GM23248 (cell line): ENCODE measurements at regions not wholly inside any gene's neighbourhood (a gene's known extent, or its start where the extent isn't known, plus 50 kb on each side); places are given as distances from the start of the nearest gene placed in this dataset.

Source experiments
- DNase-seq: peaks from one replicate; pipeline ENCODE4 v3.0.0-alpha.2; 2015
- H2AFZ ChIP-seq: fragments of 200-600 bp; sonication (generic); 2 replicates; pipeline ENCODE4 v1.6.1; 2016; ENCODE audit warnings: antibody characterized with exemption
- H3F3A ChIP-seq: fragments of 200-600 bp; sonication (generic); 2 replicates; pipeline ENCODE4 v1.6.1; 2016; ENCODE audit warnings: mild to moderate bottlenecking, antibody characterized with exemption, mixed run types; ENCODE audit not compliant: insufficient read depth
- H3K27ac ChIP-seq: fragments of 200-600 bp; sonication (generic); 2 replicates; pipeline ENCODE4 v1.5.1; 2016; ENCODE audit warnings: mild to moderate bottlenecking
- H3K27me3 ChIP-seq: fragments of 200-600 bp; sonication (generic); replicated peaks from 2 replicates; pipeline ENCODE4 v1.6.1; 2016; ENCODE audit warnings: mild to moderate bottlenecking; ENCODE audit not compliant: insufficient read depth
- H3K36me3 ChIP-seq: fragments of 200-600 bp; sonication (generic); 2 replicates; pipeline ENCODE4 v1.6.1; 2016; ENCODE audit warnings: low read depth, mild to moderate bottlenecking
- H3K4me1 ChIP-seq: fragments of 200-600 bp; sonication (generic); 2 replicates; pipeline ENCODE4 v1.6.1; 2016; ENCODE audit warnings: mild to moderate bottlenecking; ENCODE audit not compliant: insufficient read depth
- H3K4me2 ChIP-seq: fragments of 200-600 bp; sonication (generic); one replicate; pipeline ENCODE4 v1.6.1; 2016; ENCODE audit warnings: mild to moderate bottlenecking; ENCODE audit not compliant: unreplicated experiment
- H3K4me3 ChIP-seq: fragments of 200-600 bp; sonication (generic); 2 replicates; pipeline ENCODE4 v1.5.1; 2016; ENCODE audit warnings: mild to moderate bottlenecking
- H3K79me2 ChIP-seq: fragments of 200-600 bp; sonication (generic); 2 replicates; pipeline ENCODE4 v1.6.1; 2016; ENCODE audit warnings: mild to moderate bottlenecking; ENCODE audit not compliant: insufficient read depth
- H3K9ac ChIP-seq: fragments of 200-600 bp; sonication (generic); 2 replicates; pipeline ENCODE4 v1.6.1; 2016; ENCODE audit warnings: mild to moderate bottlenecking
- H3K9me2 ChIP-seq: fragments of 200-600 bp; sonication (generic); 2 replicates; pipeline ENCODE4 v1.6.1; 2016; ENCODE audit warnings: mixed run types, mild to moderate bottlenecking, moderate library complexity; ENCODE audit not compliant: insufficient read depth
- H3K9me3 ChIP-seq: fragments of 200-600 bp; sonication (generic); one replicate; pipeline ENCODE4 v1.6.1; 2017; ENCODE audit warnings: low read depth
- H4K20me1 ChIP-seq: fragments of 200-600 bp; sonication (generic); 2 replicates; pipeline ENCODE4 v1.6.0; 2016; ENCODE audit not compliant: insufficient read depth
- EZH2 ChIP-seq: fragments of 200-600 bp; sonication (generic); IDR thresholded peaks from 2 replicates; pipeline ENCODE4 v1.6.1; 2018; ENCODE audit warnings: antibody characterized with exemption, mild to moderate bottlenecking; ENCODE audit not compliant: insufficient read depth, poor library complexity, severe bottlenecking
- EZH2phosphoT487 ChIP-seq: fragments of 200-600 bp; sonication (generic); IDR thresholded peaks from 2 replicates; pipeline ENCODE4 v1.6.1; 2018; ENCODE audit warnings: antibody characterized with exemption, moderate library complexity, mild to moderate bottlenecking, low read depth; ENCODE audit not compliant: insufficient read depth
- WGBS, 2 experiments: methylation state at CpG; one replicate each; pipeline ENCODE4 v1.1.6; 2015 to 2017; ENCODE audit warnings: low lambda C conversion rate in 2 of 2, low coverage in 1 of 2; ENCODE audit errors: missing lambda C conversion rate in 2 of 2; 5-methylcytosine and 5-hydroxymethylcytosine counted together
- in situ Hi-C: fragments of 300-500 bp; cut with MboI; formaldehyde crosslinking; loops from 2 replicates; pipeline ENCODE4 v1.15.0; 2020

DNA sequence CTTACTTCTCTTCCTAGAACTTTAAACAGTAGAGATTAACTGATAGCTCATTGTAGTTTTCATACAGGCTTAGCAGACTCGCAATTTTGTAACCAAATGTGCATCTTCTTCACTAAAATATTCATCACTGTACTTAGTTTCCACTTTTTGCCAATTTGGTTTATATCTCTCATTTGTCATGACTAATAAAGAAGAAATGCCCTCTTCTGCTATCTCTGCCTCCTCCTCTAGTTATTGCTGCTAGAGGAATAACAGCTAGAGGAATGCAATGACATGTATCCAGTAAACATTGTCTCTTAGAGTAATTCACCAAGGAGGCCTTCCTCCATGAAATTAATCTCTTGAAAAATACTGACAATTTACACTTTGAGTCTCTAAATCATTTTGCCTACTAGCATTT, 115.5 kb upstream of the COX10 start:
- WGBS, 2 experiments, result 0 to 3% methylated on average over 1 of the region's 1 CpG
- peak; percentile 56 for DNase-seq
- in situ Hi-C loops, result no loop called here

DNA sequence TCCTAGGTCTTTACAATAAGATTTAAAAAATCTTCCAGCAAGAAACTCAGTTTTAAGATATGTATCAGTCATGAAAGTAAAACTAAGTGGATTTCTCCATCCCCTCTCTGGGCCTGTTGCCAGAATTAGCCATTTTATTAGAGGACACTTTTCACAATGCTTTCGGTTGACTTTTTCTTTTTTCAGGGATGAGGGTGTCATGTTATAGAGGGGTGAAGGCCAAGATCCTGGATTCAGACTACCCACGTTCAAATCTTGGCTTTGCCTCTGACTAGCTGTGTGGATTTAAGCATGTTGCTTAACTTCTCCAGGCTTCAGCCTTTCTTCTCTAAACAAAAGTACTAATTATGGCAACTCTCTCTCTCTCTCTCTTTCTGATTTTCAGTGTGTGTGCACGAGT, 111.7 kb upstream of the COX10 start:
- 57 to 64% methylated on average over 3 of the region's 3 CpGs for WGBS, 2 experiments
- no peaks in the 10 kb centered on the region for H3K9me3 ChIP-seq
- H3K36me3 ChIP-seq, result no peaks in the 10 kb centered on the region
- H4K20me1 ChIP-seq, result no peaks in the 10 kb centered on the region
- in situ Hi-C loops, result no loop called here
- H3K27me3 ChIP-seq, result no peaks in the 10 kb centered on the region
- peaks cover 5% of the 10 kb centered on the region; the same call in 1 of the 2 replicates for H3F3A ChIP-seq
- H3K9me2 ChIP-seq, result no peaks in the 10 kb centered on the region
- no peak overlapping the region for H3K4me3 ChIP-seq
- H3K27ac ChIP-seq, result no peak overlapping the region
- H3K4me1 ChIP-seq, result peaks cover 12% of the 10 kb centered on the region
- H3K9ac ChIP-seq, result no peak overlapping the region
- TF ChIP-seq EZH2phosphoT487, result no peak
- no peak for TF ChIP-seq EZH2
- H3K4me2 ChIP-seq, result no peak overlapping the region
- H2AFZ ChIP-seq, result no peak overlapping the region
- H3K79me2 ChIP-seq, result no peaks in the 10 kb centered on the region
- DNase-seq, result peak; percentile 34

More for the DNA sequence above, 115.5 kb upstream of the COX10 start:
- Histone ChIP-seq H3F3A (peaks cover 5% of the 10 kb centered on the region; the same call in 1 of the 2 replicates), H3K79me2 (no peaks in the 10 kb centered on the region), H3K4me3 (no peak overlapping the region), H3K4me1 (peaks cover 12% of the 10 kb centered on the region), H3K27me3 (no peaks in the 10 kb centered on the region), H3K4me2 (no peak overlapping the region), H4K20me1 (no peaks in the 10 kb centered on the region), H3K9ac (no peak overlapping the region), H3K27ac (no peak overlapping the region), H2AFZ (no peak overlapping the region), H3K9me3 (no peaks in the 10 kb centered on the region), H3K36me3 (no peaks in the 10 kb centered on the region), H3K9me2 (no peaks in the 10 kb centered on the region)
- TF ChIP-seq EZH2phosphoT487 (no peak), EZH2 (no peak)

GRCh38 chr17:13958773-13959172, 110.5 kb upstream of the COX10 start:
- WGBS, 2 experiments, result 69 to 76% methylated on average over 4 of the region's 4 CpGs
- peaks cover 7% of the 10 kb centered on the region for H3K4me1 ChIP-seq
- H3F3A ChIP-seq, result peaks cover under 1% of the 10 kb centered on the region; the same call in 1 of the 2 replicates
- no peaks in the 10 kb centered on the region for H3K36me3 ChIP-seq
- no peaks in the 10 kb centered on the region for H3K79me2 ChIP-seq
- no peak overlapping the region for H3K4me3 ChIP-seq
- H3K9me3 ChIP-seq, result no peaks in the 10 kb centered on the region
- DNase-seq, result no peak
- in situ Hi-C loops, result no loop called here
- H3K9ac ChIP-seq, result no peak overlapping the region
- no peak overlapping the region for H2AFZ ChIP-seq
- no peaks in the 10 kb centered on the region for H3K27me3 ChIP-seq
- no peak for TF ChIP-seq EZH2
- TF ChIP-seq EZH2phosphoT487, result no peak
- H4K20me1 ChIP-seq, result no peaks in the 10 kb centered on the region
- H3K27ac ChIP-seq, result no peak overlapping the region
- H3K4me2 ChIP-seq, result no peak overlapping the region
- H3K9me2 ChIP-seq, result no peaks in the 10 kb centered on the region

- Histone ChIP-seq H3K4me2 (no peak overlapping the region), H3K4me1 (no peaks in the 10 kb centered on the region), H2AFZ (no peak overlapping the region), H3K36me3 (no peaks in the 10 kb centered on the region), H3K27me3 (no peaks in the 10 kb centered on the region), H3K4me3 (no peak overlapping the region), H3K9me3 (no peaks in the 10 kb centered on the region), H3K9me2 (no peaks in the 10 kb centered on the region), H4K20me1 (no peaks in the 10 kb centered on the region), H3K27ac (no peak overlapping the region), H3K9ac (no peak overlapping the region), H3F3A (no peaks in the 10 kb centered on the region), H3K79me2 (no peaks in the 10 kb centered on the region)
- WGBS, 2 experiments, result 92 to 95% methylated on average over 4 of the region's 4 CpGs
- in situ Hi-C loops, result no loop called here
- no peak for DNase-seq
- TF ChIP-seq EZH2phosphoT487, result no peak
- TF ChIP-seq EZH2, result no peak
Observed at GRCh38 chr17:13961265-13961664, 108.0 kb upstream of the COX10 start.

- no peaks in the 10 kb centered on the region for H3K9me3 ChIP-seq
- no peaks in the 10 kb centered on the region for H3K27me3 ChIP-seq
- no peaks in the 10 kb centered on the region for H3K4me1 ChIP-seq
- H3K36me3 ChIP-seq, result no peaks in the 10 kb centered on the region
- TF ChIP-seq EZH2phosphoT487 (no peak), EZH2 (no peak)
- no peak overlapping the region for H3K4me2 ChIP-seq
- DNase-seq, result no peak
- H3K9ac ChIP-seq, result no peak overlapping the region
- no peaks in the 10 kb centered on the region for H3F3A ChIP-seq
- H3K9me2 ChIP-seq, result no peaks in the 10 kb centered on the region
- no peak overlapping the region for H3K4me3 ChIP-seq
- WGBS, 2 experiments, result 74 to 80% methylated on average over 2 of the region's 2 CpGs
- H3K27ac ChIP-seq, result no peak overlapping the region
- no peaks in the 10 kb centered on the region for H3K79me2 ChIP-seq
- in situ Hi-C loops, result no loop called here
- H4K20me1 ChIP-seq, result no peaks in the 10 kb centered on the region
- H2AFZ ChIP-seq, result no peak overlapping the region
Observed at GRCh38 chr17:13962716-13963240, 106.5 kb upstream of the COX10 start.
